Neural cell (in vitro differentiated cells): ENCODE measurements at regions not wholly inside any gene's neighbourhood (a gene's known extent, or its start where the extent isn't known, plus 50 kb on each side); places are given as distances from the start of the nearest gene placed in this dataset.

Source experiments
- EZH2 ChIP-seq: fragments of 200-600, 300-800 bp; shearing (Covaris generic), sonication (generic); IDR thresholded peaks from 2 replicates; pipeline ENCODE4 v1.6.1; 2014; ENCODE audit warnings: antibody characterized with exemption, low read length, borderline replicate concordance, mild to moderate bottlenecking; ENCODE audit not compliant: insufficient read depth, poor library complexity, severe bottlenecking
- MXI1 ChIP-seq: fragments of 450-650 bp; conservative IDR thresholded peaks from 2 replicates; pipeline ENCODE4 v1.6.1; 2014; ENCODE audit warnings: antibody characterized with exemption, mild to moderate bottlenecking; ENCODE audit not compliant: poor library complexity, severe bottlenecking
- POLR2AphosphoS5 ChIP-seq: IDR thresholded peaks from 2 replicates; pipeline ENCODE4 v1.6.1; 2012
- RAD21 ChIP-seq: fragments of 450-650 bp; conservative IDR thresholded peaks from 2 replicates; pipeline ENCODE4 v1.6.1; 2014; ENCODE audit warnings: antibody characterized with exemption, mild to moderate bottlenecking, moderate library complexity
- SMC3 ChIP-seq: fragments of 450-650 bp; conservative IDR thresholded peaks from 2 replicates; pipeline ENCODE4 v1.6.1; 2014; ENCODE audit warnings: antibody characterized with exemption, mild to moderate bottlenecking, moderate library complexity; ENCODE audit not compliant: poor library complexity
- TAF1 ChIP-seq: IDR thresholded peaks from 2 replicates; pipeline ENCODE4 v1.6.1; 2012; ENCODE audit warnings: low read depth
- TF ChIP-seq, protein P1 (sequence below): fragments of 450-650 bp; IDR thresholded peaks from 2 replicates; pipeline ENCODE4 v1.5.1; 2014; ENCODE audit warnings: antibody characterized with exemption, mild to moderate bottlenecking, moderate library complexity; ENCODE audit not compliant: poor library complexity, severe bottlenecking

DNA sequence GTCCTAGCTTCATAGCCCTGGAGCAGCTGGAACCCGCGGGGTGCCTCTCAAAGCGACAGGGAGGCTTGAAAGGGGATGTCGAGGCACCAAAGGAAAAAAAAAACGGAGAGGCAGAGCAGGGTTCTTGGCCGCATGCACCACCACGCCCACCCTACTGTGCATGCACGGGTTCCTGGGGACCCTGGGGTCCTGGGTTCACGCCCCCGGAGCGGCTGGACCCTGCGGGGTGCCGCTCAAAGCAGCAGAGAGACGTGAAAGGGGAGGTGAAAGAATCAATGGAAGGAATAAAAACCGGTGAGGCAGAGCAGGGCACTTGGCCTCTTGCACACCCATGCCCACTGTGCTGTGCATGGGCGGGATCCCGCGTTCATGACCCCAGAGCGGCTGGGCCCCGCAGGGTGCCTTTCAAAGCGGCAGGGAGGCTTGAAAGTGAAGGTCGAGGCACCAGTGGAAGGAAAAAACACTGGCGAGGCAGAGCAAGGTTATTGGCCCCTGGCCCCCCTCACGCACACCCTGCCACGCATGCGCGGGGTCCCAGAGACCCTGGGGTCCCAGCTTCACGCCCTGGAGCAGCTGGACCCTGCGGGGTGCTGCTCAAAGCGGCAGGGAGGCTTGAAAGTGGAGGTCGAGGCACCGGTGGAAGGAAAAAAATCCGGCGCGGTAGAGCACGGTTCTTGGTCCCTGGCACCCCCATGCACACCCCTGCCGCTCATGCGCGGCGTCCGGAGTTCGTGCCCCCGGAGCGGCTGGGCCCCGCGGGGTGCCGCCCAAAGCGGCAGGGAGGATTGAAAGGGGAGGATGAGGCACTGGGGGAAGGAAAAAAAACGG is 318.5 kb downstream of the ALG10 start:
- TF ChIP-seq, protein P1, sequence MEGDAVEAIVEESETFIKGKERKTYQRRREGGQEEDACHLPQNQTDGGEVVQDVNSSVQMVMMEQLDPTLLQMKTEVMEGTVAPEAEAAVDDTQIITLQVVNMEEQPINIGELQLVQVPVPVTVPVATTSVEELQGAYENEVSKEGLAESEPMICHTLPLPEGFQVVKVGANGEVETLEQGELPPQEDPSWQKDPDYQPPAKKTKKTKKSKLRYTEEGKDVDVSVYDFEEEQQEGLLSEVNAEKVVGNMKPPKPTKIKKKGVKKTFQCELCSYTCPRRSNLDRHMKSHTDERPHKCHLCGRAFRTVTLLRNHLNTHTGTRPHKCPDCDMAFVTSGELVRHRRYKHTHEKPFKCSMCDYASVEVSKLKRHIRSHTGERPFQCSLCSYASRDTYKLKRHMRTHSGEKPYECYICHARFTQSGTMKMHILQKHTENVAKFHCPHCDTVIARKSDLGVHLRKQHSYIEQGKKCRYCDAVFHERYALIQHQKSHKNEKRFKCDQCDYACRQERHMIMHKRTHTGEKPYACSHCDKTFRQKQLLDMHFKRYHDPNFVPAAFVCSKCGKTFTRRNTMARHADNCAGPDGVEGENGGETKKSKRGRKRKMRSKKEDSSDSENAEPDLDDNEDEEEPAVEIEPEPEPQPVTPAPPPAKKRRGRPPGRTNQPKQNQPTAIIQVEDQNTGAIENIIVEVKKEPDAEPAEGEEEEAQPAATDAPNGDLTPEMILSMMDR: no peak
- TF ChIP-seq POLR2AphosphoS5 (no peak), TAF1 (no peak), MXI1 (no peak), RAD21 (no peak), SMC3 (no peak), EZH2 (no peak)
